T-helper 2 cell treated with Interferon-gamma antibody and Interleukin-4, amounts not matched to agents 100 ng/mL and 5 ng/mL, for 36 hours (primary cell): ENCODE measurements at regions not wholly inside any gene's neighbourhood (a gene's known extent, or its start where the extent isn't known, plus 50 kb on each side); places are given as distances from the start of the nearest gene placed in this dataset.

Experiments used
- intact Hi-C: fragments of 100-400 bp; cut with micrococcal nuclease; formaldehyde crosslinking; loops from one replicate; pipeline ENCODE4 v1.15.1; 2023

- intact Hi-C loops, result no loop called here
These were observed 81.3 kb downstream of the CDC42EP3 start for GRCh38 chr2:37590119-37590571.
